RWPE1 (cell line): ENCODE measurements at regions not wholly inside any gene's neighbourhood (a gene's known extent, or its start where the extent isn't known, plus 50 kb on each side); places are given as distances from the start of the nearest gene placed in this dataset.

Experiments used
- CTCF ChIA-PET: fragments of 350-600 bp; sonication (Branson Sonifier 250); formaldehyde crosslinking; extraction: SDS; loops from one replicate; lab custom pipeline; 2021; lab: Yijun Ruan, JAX
- POLR2A ChIA-PET: fragments of 400-600 bp; formaldehyde crosslinking; extraction: SDS; loops from one replicate; lab custom pipeline; 2020; ENCODE audit warnings: antibody characterized with exemption; ENCODE audit not compliant: low non-redundant PET; lab: Yijun Ruan, JAX
- DNase-seq: peaks from one replicate; pipeline ENCODE4 v3.0.0; 2012; ENCODE audit warnings: low spot score
- H3K27ac ChIP-seq: fragments of 450-650 bp; 2 replicates; pipeline ENCODE4 v1.5.1; 2017
- CTCF ChIP-seq: fragments of 450-650 bp; conservative IDR thresholded peaks from 2 replicates; pipeline ENCODE4 v1.5.1; 2017; ENCODE audit warnings: low read depth, mild to moderate bottlenecking

GRCh38 chr1:14242123-14242522 lies 356.4 kb upstream of the KAZN start:
- CTCF ChIA-PET, result no interaction called here
- no peak for TF ChIP-seq CTCF
- POLR2A ChIA-PET, result no interaction called here
- H3K27ac ChIP-seq, result no peak overlapping the region
- DNase-seq, result no peak

DNA sequence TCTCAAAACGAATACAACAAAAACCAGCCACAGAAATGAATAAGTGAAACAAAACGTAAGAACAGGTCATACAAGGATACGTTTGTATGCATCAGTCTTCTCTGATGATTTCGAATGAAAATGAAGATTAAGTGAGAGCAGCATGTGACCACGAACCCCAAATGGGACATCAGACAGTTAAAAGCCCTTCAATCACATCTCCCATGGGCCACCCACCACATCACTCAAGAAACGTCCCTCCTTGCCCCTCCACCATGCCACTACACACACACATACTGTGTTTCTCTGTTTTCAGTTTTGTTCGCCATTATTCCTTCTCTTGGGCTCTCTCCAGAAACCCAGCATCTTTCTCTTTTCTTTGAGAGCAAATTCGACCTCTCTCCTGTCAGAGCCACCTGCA lies 355.6 kb upstream of the KAZN start:
- no peak for DNase-seq
- no peak overlapping the region for H3K27ac ChIP-seq
- no peak for TF ChIP-seq CTCF
- ChIA-PET CTCF (no interaction called here), POLR2A (no interaction called here)

DNA sequence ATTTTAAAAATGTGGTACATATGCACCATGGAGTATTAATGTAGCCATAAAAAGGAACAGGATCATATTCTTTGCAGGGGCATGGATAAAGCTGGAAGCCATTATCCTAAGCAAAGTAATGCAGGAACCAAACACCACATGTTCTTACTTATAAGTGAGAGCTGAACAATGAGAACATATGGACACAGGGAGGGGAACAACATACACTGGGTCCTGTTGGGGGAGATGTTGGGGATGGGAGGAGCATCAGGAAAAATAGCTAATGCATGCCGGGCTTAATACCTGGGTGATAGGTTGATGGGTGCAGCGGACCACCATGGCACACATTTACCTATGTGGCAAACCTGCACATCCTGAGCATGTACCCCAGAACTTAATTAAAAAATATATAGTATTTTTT lies 352.5 kb upstream of the KAZN start:
- CTCF ChIA-PET, result no interaction called here
- no peak for TF ChIP-seq CTCF

DNA sequence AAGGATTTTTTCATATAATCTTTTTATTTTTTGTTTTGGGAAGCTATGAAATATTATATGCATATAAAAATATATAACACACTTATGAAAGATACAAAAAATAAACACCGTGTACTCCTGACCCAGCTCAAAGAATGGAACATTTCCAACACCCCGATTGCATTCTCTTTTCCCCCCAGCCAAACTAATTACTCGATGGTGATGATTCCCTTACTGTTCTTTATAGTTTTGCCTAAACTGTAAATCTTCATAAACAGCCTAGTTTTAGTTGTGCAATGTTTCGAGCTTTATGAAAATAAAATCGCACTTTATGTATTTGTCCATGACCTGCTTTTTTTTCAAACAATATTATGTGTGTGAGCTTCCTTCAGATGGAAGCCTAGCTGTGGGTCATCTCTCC lies 352.0 kb upstream of the KAZN start:
- ChIA-PET POLR2A (no interaction called here), CTCF (no interaction called here)
- no peak for TF ChIP-seq CTCF
- DNase-seq, result no peak
- H3K27ac ChIP-seq, result no peak overlapping the region

More for the DNA sequence above, 352.5 kb upstream of the KAZN start:
- POLR2A ChIA-PET, result no interaction called here
- no peak overlapping the region for H3K27ac ChIP-seq
- DNase-seq, result no peak

DNA sequence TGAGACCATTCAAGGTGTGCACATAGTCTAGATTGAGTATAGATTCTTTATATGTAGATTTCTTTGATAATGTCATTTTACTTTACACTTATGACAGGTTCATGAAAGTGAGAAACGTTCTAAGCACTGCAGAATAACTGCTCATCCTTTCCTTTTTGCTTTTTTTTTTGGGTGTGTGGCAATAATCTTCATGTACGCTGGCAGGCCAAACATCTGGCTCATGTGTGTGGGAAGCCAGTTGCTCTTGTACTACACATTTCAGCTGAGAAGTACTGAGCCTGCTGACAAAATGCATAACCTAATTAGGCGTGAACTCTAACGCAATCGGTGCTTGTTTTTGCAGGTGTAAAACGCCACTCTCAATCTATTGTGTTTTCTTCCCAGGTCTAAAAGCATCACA lies 350.8 kb upstream of the KAZN start:
- ChIA-PET CTCF (no interaction called here), POLR2A (no interaction called here)
- DNase-seq, result no peak
- no peak for TF ChIP-seq CTCF
- H3K27ac ChIP-seq, result no peak overlapping the region

- CTCF ChIA-PET, result no interaction called here
- TF ChIP-seq CTCF, result no peak
- no peak for DNase-seq
- no peak overlapping the region for H3K27ac ChIP-seq
- POLR2A ChIA-PET, result no interaction called here
These were observed 346.6 kb upstream of the KAZN start for GRCh38 chr1:14251871-14252270.

DNA sequence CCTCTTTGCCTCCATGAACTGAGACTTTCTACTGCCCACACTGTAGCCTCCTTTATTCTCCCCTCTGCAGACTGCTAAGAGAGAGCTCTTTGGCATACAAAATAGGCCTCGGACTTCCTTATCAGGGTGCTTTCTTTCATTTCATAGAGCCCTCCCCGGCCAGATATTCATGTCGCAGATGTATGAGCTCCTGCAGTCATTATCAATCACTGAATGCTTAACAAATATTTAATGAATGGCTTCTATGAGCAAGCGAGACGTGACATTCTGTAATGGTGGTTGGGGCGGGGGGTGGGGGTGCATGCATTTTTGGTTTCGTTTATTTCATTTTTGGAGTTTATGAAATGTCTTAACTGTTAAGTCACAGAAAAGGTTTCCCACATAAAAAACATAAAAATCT lies 344.8 kb upstream of the KAZN start:
- CTCF ChIA-PET, result no interaction called here
- TF ChIP-seq CTCF, result no peak
- POLR2A ChIA-PET, result no interaction called here
- H3K27ac ChIP-seq, result no peak overlapping the region
- DNase-seq, result no peak
